A673 (cell line): ENCODE measurements at regions not wholly inside any gene's neighbourhood (a gene's known extent, or its start where the extent isn't known, plus 50 kb on each side); places are given as distances from the start of the nearest gene placed in this dataset.

Experiments used
- CTCF ChIP-seq: fragments of 300-800, 200-600 bp; sonication (generic); conservative IDR thresholded peaks from 2 replicates; pipeline ENCODE4 v1.5.1; 2017; ENCODE audit warnings: low read depth, mild to moderate bottlenecking, antibody characterized with exemption, low read length, moderate library complexity, mixed read lengths
- EZH2 ChIP-seq: fragments of 200-600 bp; sonication (generic); IDR thresholded peaks from 2 replicates; pipeline ENCODE4 v1.6.1; 2017; ENCODE audit warnings: borderline replicate concordance, low read depth, mild to moderate bottlenecking, mixed read lengths, antibody characterized with exemption, low read length; ENCODE audit not compliant: poor library complexity, severe bottlenecking

GRCh38 chr14:83838226-83838625 is 1691.7 kb upstream of the FLRT2 start:
- TF ChIP-seq CTCF (no peak), EZH2 (no peak)
